GM23248 (cell line): ENCODE measurements at regions not wholly inside any gene's neighbourhood (a gene's known extent, or its start where the extent isn't known, plus 50 kb on each side); places are given as distances from the start of the nearest gene placed in this dataset.

Experiments used
- DNase-seq: peaks from one replicate; pipeline ENCODE4 v3.0.0-alpha.2; 2015
- H2AFZ ChIP-seq: fragments of 200-600 bp; sonication (generic); 2 replicates; pipeline ENCODE4 v1.6.1; 2016; ENCODE audit warnings: antibody characterized with exemption
- H3F3A ChIP-seq: fragments of 200-600 bp; sonication (generic); 2 replicates; pipeline ENCODE4 v1.6.1; 2016; ENCODE audit warnings: mild to moderate bottlenecking, antibody characterized with exemption, mixed run types; ENCODE audit not compliant: insufficient read depth
- H3K27ac ChIP-seq: fragments of 200-600 bp; sonication (generic); 2 replicates; pipeline ENCODE4 v1.5.1; 2016; ENCODE audit warnings: mild to moderate bottlenecking
- H3K27me3 ChIP-seq: fragments of 200-600 bp; sonication (generic); replicated peaks from 2 replicates; pipeline ENCODE4 v1.6.1; 2016; ENCODE audit warnings: mild to moderate bottlenecking; ENCODE audit not compliant: insufficient read depth
- H3K36me3 ChIP-seq: fragments of 200-600 bp; sonication (generic); 2 replicates; pipeline ENCODE4 v1.6.1; 2016; ENCODE audit warnings: low read depth, mild to moderate bottlenecking
- H3K4me1 ChIP-seq: fragments of 200-600 bp; sonication (generic); 2 replicates; pipeline ENCODE4 v1.6.1; 2016; ENCODE audit warnings: mild to moderate bottlenecking; ENCODE audit not compliant: insufficient read depth
- H3K4me2 ChIP-seq: fragments of 200-600 bp; sonication (generic); one replicate; pipeline ENCODE4 v1.6.1; 2016; ENCODE audit warnings: mild to moderate bottlenecking; ENCODE audit not compliant: unreplicated experiment
- H3K4me3 ChIP-seq: fragments of 200-600 bp; sonication (generic); 2 replicates; pipeline ENCODE4 v1.5.1; 2016; ENCODE audit warnings: mild to moderate bottlenecking
- H3K79me2 ChIP-seq: fragments of 200-600 bp; sonication (generic); 2 replicates; pipeline ENCODE4 v1.6.1; 2016; ENCODE audit warnings: mild to moderate bottlenecking; ENCODE audit not compliant: insufficient read depth
- H3K9ac ChIP-seq: fragments of 200-600 bp; sonication (generic); 2 replicates; pipeline ENCODE4 v1.6.1; 2016; ENCODE audit warnings: mild to moderate bottlenecking
- H3K9me2 ChIP-seq: fragments of 200-600 bp; sonication (generic); 2 replicates; pipeline ENCODE4 v1.6.1; 2016; ENCODE audit warnings: mixed run types, mild to moderate bottlenecking, moderate library complexity; ENCODE audit not compliant: insufficient read depth
- H3K9me3 ChIP-seq: fragments of 200-600 bp; sonication (generic); one replicate; pipeline ENCODE4 v1.6.1; 2017; ENCODE audit warnings: low read depth
- H4K20me1 ChIP-seq: fragments of 200-600 bp; sonication (generic); 2 replicates; pipeline ENCODE4 v1.6.0; 2016; ENCODE audit not compliant: insufficient read depth
- EZH2 ChIP-seq: fragments of 200-600 bp; sonication (generic); IDR thresholded peaks from 2 replicates; pipeline ENCODE4 v1.6.1; 2018; ENCODE audit warnings: antibody characterized with exemption, mild to moderate bottlenecking; ENCODE audit not compliant: insufficient read depth, poor library complexity, severe bottlenecking
- EZH2phosphoT487 ChIP-seq: fragments of 200-600 bp; sonication (generic); IDR thresholded peaks from 2 replicates; pipeline ENCODE4 v1.6.1; 2018; ENCODE audit warnings: antibody characterized with exemption, moderate library complexity, mild to moderate bottlenecking, low read depth; ENCODE audit not compliant: insufficient read depth
- WGBS, 2 experiments: methylation state at CpG; one replicate each; pipeline ENCODE4 v1.1.6; 2015 to 2017; ENCODE audit warnings: low lambda C conversion rate in 2 of 2, low coverage in 1 of 2; ENCODE audit errors: missing lambda C conversion rate in 2 of 2; 5-methylcytosine and 5-hydroxymethylcytosine counted together
- in situ Hi-C: fragments of 300-500 bp; cut with MboI; formaldehyde crosslinking; loops from 2 replicates; pipeline ENCODE4 v1.15.0; 2020

DNA sequence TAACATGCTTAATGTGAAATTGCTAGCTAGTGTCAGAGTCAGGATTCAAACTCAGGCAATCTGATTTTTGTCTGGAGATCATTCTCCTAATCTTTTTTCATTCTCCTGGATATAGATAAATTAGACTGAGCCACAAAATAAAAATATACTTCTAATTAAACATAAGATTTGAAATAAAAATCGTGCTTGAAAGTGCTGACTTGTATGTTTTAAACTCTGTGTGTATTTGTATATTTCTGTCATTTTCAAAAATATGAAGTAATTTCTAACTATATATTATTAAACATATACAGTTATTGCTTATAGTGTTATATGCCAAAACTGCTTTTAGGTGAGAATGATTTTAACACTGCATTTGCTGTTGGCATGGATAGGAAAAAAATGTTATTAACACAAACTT, 239.4 kb downstream of the KCNJ2 start:
- in situ Hi-C loops = no loop called here
- TF ChIP-seq EZH2phosphoT487 (no peak), EZH2 (no peak)
- 36 to 44% methylated on average over 1 of the region's 1 CpG for WGBS, 2 experiments

DNA sequence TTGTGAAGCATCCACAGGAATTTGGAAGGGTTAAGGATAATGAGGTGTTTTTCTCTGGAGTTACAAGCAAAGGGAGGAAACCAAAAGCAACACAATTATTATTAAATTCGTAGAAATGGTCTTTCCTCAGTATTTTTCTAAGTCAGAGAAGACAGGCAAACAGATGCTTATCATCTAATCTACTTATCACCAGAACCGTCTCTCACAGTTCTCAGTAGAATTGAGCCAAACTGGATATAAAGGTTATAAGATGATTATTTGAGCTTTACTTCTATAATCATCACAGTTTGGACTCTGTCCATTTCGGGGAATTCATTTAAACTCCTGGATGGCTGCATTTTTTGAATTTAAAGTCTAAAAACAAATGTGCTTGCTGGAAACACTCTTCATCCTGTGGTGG, 245.0 kb downstream of the KCNJ2 start:
- TF ChIP-seq EZH2phosphoT487 (no peak), EZH2 (no peak)
- no peak overlapping the region for H3K4me2 ChIP-seq
- DNase-seq = no peak
- H3K9ac ChIP-seq = no peak overlapping the region
- no peak overlapping the region for H2AFZ ChIP-seq
- H3K4me3 ChIP-seq = no peak overlapping the region
- no peaks in the 10 kb centered on the region for H3F3A ChIP-seq
- in situ Hi-C loops = no loop called here
- H3K27ac ChIP-seq = no peak overlapping the region
- no peaks in the 10 kb centered on the region for H3K9me2 ChIP-seq
- H3K4me1 ChIP-seq = no peaks in the 10 kb centered on the region
- no peaks in the 10 kb centered on the region for H3K79me2 ChIP-seq
- H3K27me3 ChIP-seq = no peaks in the 10 kb centered on the region
- no peaks in the 10 kb centered on the region for H3K9me3 ChIP-seq
- H3K36me3 ChIP-seq = no peaks in the 10 kb centered on the region
- 35% methylated on average over 3 of the region's 3 CpGs for WGBS, 2 experiments
- H4K20me1 ChIP-seq = no peaks in the 10 kb centered on the region

More for the DNA sequence above, 239.4 kb downstream of the KCNJ2 start:
- DNase-seq = no peak
- Histone ChIP-seq H3K36me3 (no peaks in the 10 kb centered on the region), H3K4me3 (no peak overlapping the region), H3K4me1 (peaks cover 16% of the 10 kb centered on the region), H3K9ac (no peak overlapping the region), H3K4me2 (no peak overlapping the region), H3K79me2 (no peaks in the 10 kb centered on the region), H3K27ac (no peak overlapping the region), H3K9me2 (no peaks in the 10 kb centered on the region), H3F3A (peaks cover 22% of the 10 kb centered on the region), H2AFZ (no peak overlapping the region), H3K9me3 (no peaks in the 10 kb centered on the region), H3K27me3 (no peaks in the 10 kb centered on the region), H4K20me1 (no peaks in the 10 kb centered on the region)

DNA sequence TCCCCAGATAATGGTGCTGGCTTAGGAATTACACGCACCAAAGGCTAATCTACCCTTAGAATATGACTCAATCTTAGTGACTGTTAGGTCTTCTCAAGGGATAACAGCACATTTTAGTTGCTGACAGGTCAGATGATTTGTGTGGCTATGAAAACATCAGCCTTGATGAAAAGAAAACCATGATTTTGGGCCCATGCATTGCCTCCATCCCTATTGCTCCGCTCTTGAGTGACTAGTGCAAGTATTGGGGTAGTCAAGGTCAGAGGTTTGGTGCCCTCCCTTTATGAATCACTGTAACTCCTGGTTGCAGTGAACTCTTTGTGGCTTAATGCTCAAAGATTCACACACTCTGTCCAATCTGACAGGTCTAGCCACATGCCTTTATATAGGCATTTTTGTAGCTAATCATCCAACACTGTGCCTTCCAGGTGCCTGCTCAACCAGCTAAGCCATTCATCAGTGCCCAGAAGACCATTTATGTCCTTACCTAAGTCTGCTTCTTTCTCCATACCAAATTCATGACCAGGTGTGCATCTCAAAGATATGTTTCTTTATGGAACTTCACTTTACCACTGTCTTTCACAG, 251.6 kb downstream of the KCNJ2 start:
- TF ChIP-seq EZH2 (no peak), EZH2phosphoT487 (no peak)
- no peaks in the 10 kb centered on the region for H3F3A ChIP-seq
- no peaks in the 10 kb centered on the region for H3K9me3 ChIP-seq
- H3K79me2 ChIP-seq = no peaks in the 10 kb centered on the region
- DNase-seq = no peak
- H3K9me2 ChIP-seq = no peaks in the 10 kb centered on the region
- H2AFZ ChIP-seq = no peak overlapping the region
- no peaks in the 10 kb centered on the region for H3K36me3 ChIP-seq
- in situ Hi-C loops = no loop called here
- H3K9ac ChIP-seq = no peak overlapping the region
- no peak overlapping the region for H3K27ac ChIP-seq
- H3K27me3 ChIP-seq = peaks cover 5% of the 10 kb centered on the region; the same call in 1 of the 2 replicates
- no peaks in the 10 kb centered on the region for H3K4me1 ChIP-seq
- H4K20me1 ChIP-seq = no peaks in the 10 kb centered on the region
- H3K4me3 ChIP-seq = no peak overlapping the region
- WGBS, 2 experiments = 64 to 68% methylated on average over 2 of the region's 2 CpGs
- H3K4me2 ChIP-seq = no peak overlapping the region

DNA sequence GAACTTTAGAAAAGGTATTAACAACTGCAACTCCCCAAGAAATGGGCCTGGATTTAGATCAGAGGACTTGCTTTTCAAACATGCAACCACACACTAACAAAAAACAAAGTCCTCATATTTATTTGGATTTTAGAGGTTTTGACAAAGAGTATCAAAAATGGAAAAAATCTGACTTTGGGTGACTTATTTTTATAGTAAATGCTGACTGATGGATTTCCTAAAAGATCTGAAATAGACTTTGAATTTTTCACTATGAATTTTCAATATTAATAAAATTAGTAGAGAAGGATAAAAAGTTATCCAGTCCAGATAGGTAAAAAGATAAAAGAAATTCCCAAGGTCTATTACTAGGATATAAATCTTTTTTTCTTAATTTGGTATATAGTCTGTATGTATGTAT, 253.5 kb downstream of the KCNJ2 start:
- Histone ChIP-seq H4K20me1 (no peaks in the 10 kb centered on the region), H2AFZ (no peak overlapping the region), H3K9me3 (no peaks in the 10 kb centered on the region), H3K9ac (no peak overlapping the region), H3K27me3 (peaks cover 5% of the 10 kb centered on the region; the same call in 1 of the 2 replicates), H3K9me2 (no peaks in the 10 kb centered on the region), H3K4me3 (no peak overlapping the region), H3K4me1 (no peaks in the 10 kb centered on the region), H3F3A (no peaks in the 10 kb centered on the region), H3K4me2 (no peak overlapping the region), H3K36me3 (no peaks in the 10 kb centered on the region), H3K79me2 (no peaks in the 10 kb centered on the region), H3K27ac (no peak overlapping the region)
- in situ Hi-C loops = no loop called here
- TF ChIP-seq EZH2 = no peak
- no peak for TF ChIP-seq EZH2phosphoT487
- no peak for DNase-seq

DNA sequence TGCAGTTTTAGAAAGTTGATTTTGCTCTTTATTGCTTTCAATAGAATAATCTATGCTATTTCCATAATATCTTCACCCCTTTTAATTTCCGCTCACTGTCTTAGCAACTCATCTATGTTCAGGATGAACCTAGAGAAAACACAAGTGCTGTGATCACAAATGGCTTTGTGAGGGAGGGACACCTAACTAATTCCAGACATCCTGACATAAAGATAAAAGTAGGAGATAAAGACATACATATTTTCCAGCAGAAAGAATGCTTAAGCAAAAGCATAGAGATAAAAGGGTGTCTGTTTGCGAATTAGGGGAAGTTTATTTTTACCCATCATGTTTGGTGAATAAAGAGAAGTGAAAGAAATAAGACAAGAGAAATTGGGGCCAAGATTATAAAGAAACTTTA, 254.2 kb downstream of the KCNJ2 start:
- Histone ChIP-seq H3K36me3 (no peaks in the 10 kb centered on the region), H4K20me1 (no peaks in the 10 kb centered on the region), H3K4me2 (no peak overlapping the region), H3K4me1 (no peaks in the 10 kb centered on the region), H2AFZ (no peak overlapping the region), H3K27me3 (peaks cover 5% of the 10 kb centered on the region; the same call in 1 of the 2 replicates), H3K9me3 (no peaks in the 10 kb centered on the region), H3K9ac (no peak overlapping the region), H3K27ac (no peak overlapping the region), H3F3A (no peaks in the 10 kb centered on the region), H3K79me2 (no peaks in the 10 kb centered on the region), H3K4me3 (no peak overlapping the region), H3K9me2 (no peaks in the 10 kb centered on the region)
- 71 to 77% methylated on average over 2 of the region's 2 CpGs for WGBS, 2 experiments
- no peak for DNase-seq
- TF ChIP-seq EZH2phosphoT487 (no peak), EZH2 (no peak)
- in situ Hi-C loops = no loop called here
